ENCODE measurements at regions not wholly inside any gene's neighbourhood (a gene's known extent, or its start where the extent isn't known, plus 50 kb on each side); places are given as distances from the start of the nearest gene placed in this dataset.
A peak's percentile ranks its signal among the peaks of the same experiment; 100 is the strongest.

GRCh38 chr12:85405781-85406522, 125.9 kb downstream of the ALX1 start:
- no peak overlapping the region for H3K27ac ChIP-seq
- H3K9me3 ChIP-seq = no peaks in the 10 kb centered on the region
- CTCF ChIA-PET = interaction anchor here (0.8 to 2.6 kb wide), 2 partner anchors 19 to 96 kb away, joined by 3 to 10 read pairs; no protein-coding TSS in a partner anchor
- no peak overlapping the region for H3K4me2 ChIP-seq
- FAIRE-seq = no peak
- DNase-seq (ENCODE audit: low read depth in 1 of 2, low spot score in 1 of 2) = no peak
- H3K4me3 ChIP-seq = no peak overlapping the region
- POLR2A ChIA-PET = no interaction called here
- 35% methylated on average over 4 of the region's 4 CpGs for WGBS (ENCODE audit: missing lambda C conversion rate)
- ATAC-seq = no peak
- TF ChIP-seq MAX (IDR thresholded peaks at IDR 0.05) = no peak
- TF ChIP-seq HES2 (IDR thresholded peaks at IDR 0.05) = 0 out of 2 replicates have a peak, but pooled peaks have one; percentile 18
- H3K4me1 ChIP-seq = no peaks in the 10 kb centered on the region

- TF ChIP-seq ZC3H11A (IDR thresholded peaks at IDR 0.05) (no peak), NFE2L2 (conservative IDR thresholded peaks at IDR 0.05; ENCODE audit: low read length) (no peak), USF2 (IDR thresholded peaks at IDR 0.05) (no peak), NR3C1 (IDR thresholded peaks at IDR 0.05) (no peak), HEYL (CRISPR knock-in tag; IDR thresholded peaks at IDR 0.05) (no peak), MYC (IDR thresholded peaks at IDR 0.05; ENCODE audit: borderline replicate concordance, low read length) (no peak), ESRRA (IDR thresholded peaks at IDR 0.05; ENCODE audit: borderline replicate concordance, low read length) (no peak), FOXS1 (CRISPR knock-in tag; IDR thresholded peaks at IDR 0.05) (no peak), HMGXB4 (CRISPR knock-in tag; IDR thresholded peaks at IDR 0.05; ENCODE audit: borderline replicate concordance) (no peak), PHF8 (IDR thresholded peaks at IDR 0.05; ENCODE audit: borderline replicate concordance, low read depth) (no peak), E2F6 (IDR thresholded peaks at IDR 0.05; ENCODE audit: borderline replicate concordance, low read depth) (no peak), ATOH8 (CRISPR knock-in tag; IDR thresholded peaks at IDR 0.05; ENCODE audit: low read depth) (no peak), HDAC2 (IDR thresholded peaks at IDR 0.05) (no peak), NPAS2 (CRISPR knock-in tag; IDR thresholded peaks at IDR 0.05; ENCODE audit: borderline replicate concordance) (no peak), EP300 (IDR thresholded peaks at IDR 0.05) (no peak), FOSL2 (IDR thresholded peaks at IDR 0.05) (no peak), FOSL2 (CRISPR knock-in tag; IDR thresholded peaks at IDR 0.05) (no peak), RCOR1 (IDR thresholded peaks at IDR 0.05; ENCODE audit: low read depth, low read length) (no peak)
- no peak overlapping the region for H3K27ac ChIP-seq
- 40% methylated on average over 2 of the region's 2 CpGs for WGBS (ENCODE audit: missing lambda C conversion rate)
- no peak overlapping the region for H3K4me3 ChIP-seq
- no peaks in the 10 kb centered on the region for H3K9me3 ChIP-seq
- no peaks in the 10 kb centered on the region for H3K4me1 ChIP-seq
- DNase-seq (ENCODE audit: low read depth in 1 of 2, low spot score in 1 of 2) (no peak), FAIRE-seq (no peak), ATAC-seq (no peak)
- H3K4me2 ChIP-seq = no peak overlapping the region
- ChIA-PET CTCF (interaction anchor here (1.2 kb wide), 1 partner anchor 12 kb away, joined by 3 read pairs; no protein-coding TSS in a partner anchor), POLR2A (no interaction called here)
Measured at GRCh38 chr12:85413266-85413665, 133.2 kb downstream of the ALX1 start.
